NCI-H2107 treated with DMSO at 0.1 percent for 48 hours (cell line): ENCODE measurements at regions not wholly inside any gene's neighbourhood (a gene's known extent, or its start where the extent isn't known, plus 50 kb on each side); places are given as distances from the start of the nearest gene placed in this dataset.

ENCODE experiments used
- DNase-seq: peaks from one replicate; lab custom pipeline; 2025; ENCODE audit not compliant: unreplicated experiment; lab: John Stamatoyannopoulos, UW

GRCh38 chr2:134191835-134192234 is 62.0 kb upstream of the MGAT5 start:
- no peak for DNase-seq

- DNase-seq, result no peak
Measured at GRCh38 chr2:134193006-134193405, 60.9 kb upstream of the MGAT5 start.

- DNase-seq, result no peak
Measured at GRCh38 chr2:134194519-134194918, 59.4 kb upstream of the MGAT5 start.

GRCh38 chr2:134195341-134195740 is 58.5 kb upstream of the MGAT5 start:
- no peak for DNase-seq

- DNase-seq, result no peak
Measured at GRCh38 chr2:134197445-134197844, 56.4 kb upstream of the MGAT5 start.

GRCh38 chr2:134198006-134198634 is 55.8 kb upstream of the MGAT5 start:
- no peak for DNase-seq

GRCh38 chr2:134199123-134199522 is 54.7 kb upstream of the MGAT5 start:
- no peak for DNase-seq

- no peak for DNase-seq
Measured at GRCh38 chr2:134200036-134200618, 53.7 kb upstream of the MGAT5 start.

- no peak for DNase-seq
Measured at GRCh38 chr2:134201533-134201932, 52.3 kb upstream of the MGAT5 start.

GRCh38 chr2:134202371-134202770 is 51.5 kb upstream of the MGAT5 start:
- no peak for DNase-seq

- DNase-seq, result no peak
Measured at GRCh38 chr2:134203175-134203574, 50.7 kb upstream of the MGAT5 start.
